ENCODE measurements at regions not wholly inside any gene's neighbourhood (a gene's known extent, or its start where the extent isn't known, plus 50 kb on each side); places are given as distances from the start of the nearest gene placed in this dataset.

DNA sequence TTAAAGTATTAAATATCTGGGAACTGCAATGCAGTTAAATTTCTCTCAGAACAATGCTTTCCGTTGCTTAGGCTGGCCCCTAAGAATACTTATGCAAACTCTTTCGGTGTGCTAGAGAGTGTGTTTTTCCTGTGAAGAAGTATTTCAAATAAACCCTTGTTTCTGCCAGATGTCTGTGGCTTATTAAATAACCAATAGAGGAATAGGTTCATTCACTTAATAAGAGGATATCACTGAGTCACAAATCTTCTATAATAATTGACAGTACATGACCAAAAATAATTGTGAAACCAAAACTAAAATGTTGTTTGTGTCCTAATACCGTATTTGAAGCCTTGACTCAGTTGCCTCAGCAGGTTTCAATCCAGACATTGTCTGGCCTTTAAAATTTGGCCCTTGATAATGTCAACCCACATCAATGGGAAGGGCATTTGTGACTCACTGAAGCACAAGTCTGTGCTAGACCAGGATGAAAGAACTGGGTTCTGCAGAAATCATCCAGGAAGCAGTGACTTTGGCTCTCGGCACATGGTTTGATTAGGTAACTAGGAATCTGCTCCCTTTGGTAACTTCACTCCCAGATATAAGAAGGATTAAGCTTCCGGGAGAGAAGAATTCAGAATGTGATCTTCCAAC lies 104.2 kb upstream of the BARHL2 start:
- TF ChIP-seq POLR2AphosphoS5 (IDR thresholded peaks at IDR 0.05; ENCODE audit: low read depth, low read length) = no peak
- no peak for TF ChIP-seq POLR2A (IDR thresholded peaks at IDR 0.05; ENCODE audit: low read depth, low read length)
